Neuronal stem cell (in vitro differentiated cells): ENCODE measurements at regions not wholly inside any gene's neighbourhood (a gene's known extent, or its start where the extent isn't known, plus 50 kb on each side); places are given as distances from the start of the nearest gene placed in this dataset.

ENCODE experiments used
- DNase-seq: peaks from one replicate; pipeline ENCODE4 v3.0.0-alpha.2; 2013; ENCODE audit warnings: low spot score
- H2AFZ ChIP-seq: one replicate; pipeline ENCODE4 v1.6.1; 2013; ENCODE audit warnings: mild to moderate bottlenecking, low read length, inconsistent platforms
- H2AK5ac ChIP-seq: 2 replicates; pipeline ENCODE4 v1.6.1; 2013; ENCODE audit warnings: low read depth, mild to moderate bottlenecking, inconsistent platforms, low read length, moderate library complexity, mixed read lengths
- H2BK120ac ChIP-seq: 2 replicates; pipeline ENCODE4 v1.6.1; 2013; ENCODE audit warnings: low read depth, mild to moderate bottlenecking, inconsistent platforms, low read length, moderate library complexity, mixed read lengths
- H2BK12ac ChIP-seq: one replicate; pipeline ENCODE4 v1.6.1; 2013; ENCODE audit warnings: low read length, inconsistent platforms
- H2BK15ac ChIP-seq: 2 replicates; pipeline ENCODE4 v1.6.1; 2013; ENCODE audit warnings: mild to moderate bottlenecking, low read length, inconsistent platforms, mixed read lengths
- H2BK5ac ChIP-seq: one replicate; pipeline ENCODE4 v1.6.1; 2013; ENCODE audit warnings: inconsistent platforms, mild to moderate bottlenecking, low read length, moderate library complexity
- H3K14ac ChIP-seq: one replicate; pipeline ENCODE4 v1.6.1; 2013; ENCODE audit warnings: low read length, inconsistent platforms
- H3K18ac ChIP-seq: 2 replicates; pipeline ENCODE4 v1.6.1; 2013; ENCODE audit warnings: low read length, inconsistent platforms
- H3K23ac ChIP-seq: 2 replicates; pipeline ENCODE4 v1.6.1; 2013; ENCODE audit warnings: low read depth, mild to moderate bottlenecking, mixed read lengths, low read length, inconsistent platforms; ENCODE audit not compliant: poor library complexity
- H3K27ac ChIP-seq: replicated peaks from 3 replicates; pipeline ENCODE4 v1.5.1; 2013; ENCODE audit warnings: low read length, inconsistent platforms
- H3K27me3 ChIP-seq, 3 experiments: 2 replicates each; pipeline ENCODE4 v1.6.1; 2013; ENCODE audit warnings: low read length in 3 of 3, mild to moderate bottlenecking in 2 of 3, inconsistent platforms in 1 of 3, low read depth in 1 of 3, mixed read lengths in 1 of 3, moderate library complexity in 1 of 3; ENCODE audit not compliant: control insufficient read depth in 3 of 3, insufficient read depth in 3 of 3
- H3K36me3 ChIP-seq, 2 donors: replicated peaks in 1 of 2; 2 replicates each; pipeline ENCODE4 v1.6.1; 2013; ENCODE audit warnings: low read length in 2 of 2; ENCODE audit not compliant: control insufficient read depth in 2 of 2, insufficient read depth in 2 of 2
- H3K4ac ChIP-seq: 2 replicates; pipeline ENCODE4 v1.6.1; 2013; ENCODE audit warnings: inconsistent platforms, mild to moderate bottlenecking, low read length, moderate library complexity
- H3K4me1 ChIP-seq, 2 donors: 1 replicate in 1 of 2; 2 replicates in 1 of 2; pipeline ENCODE4 v1.6.1; 2013; ENCODE audit warnings: low read length in 2 of 2, low read depth in 1 of 2; ENCODE audit not compliant: control insufficient read depth in 2 of 2, insufficient read depth in 1 of 2
- H3K4me2 ChIP-seq: one replicate; pipeline ENCODE4 v1.6.1; 2013; ENCODE audit warnings: mild to moderate bottlenecking, low read length, inconsistent platforms; ENCODE audit not compliant: insufficient read depth, poor library complexity, severe bottlenecking
- H3K4me3 ChIP-seq, 2 donors: 2 replicates each; pipeline ENCODE4 v1.5.1; 2013; ENCODE audit warnings: low read length in 2 of 2, mild to moderate bottlenecking in 2 of 2, inconsistent platforms in 1 of 2, moderate library complexity in 1 of 2
- H3K79me1 ChIP-seq: one replicate; pipeline ENCODE4 v1.6.1; 2013; ENCODE audit warnings: low read depth, mild to moderate bottlenecking, inconsistent platforms, low read length, moderate library complexity
- H3K9ac ChIP-seq: one replicate; pipeline ENCODE4 v1.6.1; 2013; ENCODE audit warnings: mild to moderate bottlenecking, low read depth, low read length, inconsistent platforms; ENCODE audit not compliant: poor library complexity
- H3K9me3 ChIP-seq, 2 donors: replicated peaks in 1 of 2; 2 replicates each; pipeline versions ENCODE3 to v1.6.1; 2013; ENCODE audit warnings: low read length in 2 of 2, mild to moderate bottlenecking in 2 of 2, inconsistent platforms in 1 of 2, low read depth in 1 of 2, mixed read lengths in 1 of 2, moderate library complexity in 1 of 2; ENCODE audit not compliant: control insufficient read depth in 2 of 2, insufficient read depth in 1 of 2
- H4K8ac ChIP-seq: one replicate; pipeline ENCODE4 v1.6.1; 2013; ENCODE audit warnings: low read depth, mild to moderate bottlenecking, inconsistent platforms, low read length, moderate library complexity
- H4K91ac ChIP-seq: one replicate; pipeline ENCODE4 v1.6.1; 2013; ENCODE audit warnings: low read length, low read depth, mild to moderate bottlenecking, inconsistent platforms; ENCODE audit not compliant: poor library complexity
- WGBS, 2 donors: extraction: QIAGEN DNeasy Blood & Tissue Kit; methylation state at CpG; one replicate each; pipeline ENCODE4 v1.1.7; 2013; ENCODE audit warnings: missing lambda C conversion rate in 2 of 2, mixed read lengths in 1 of 2; ENCODE audit not compliant: insufficient read length in 2 of 2, insufficient replicate concordance in 1 of 2; ENCODE audit errors: extremely low coverage in 2 of 2; 5-methylcytosine and 5-hydroxymethylcytosine counted together

GRCh38 chr12:111295176-111295575, 73.7 kb downstream of the PHETA1 start:
- no CpG with 5 or more reads among the region's 10 CpGs for WGBS, 2 donors
- no peak overlapping the region for H3K27ac ChIP-seq
- H3K4me2 ChIP-seq: no peak overlapping the region
- H3K14ac ChIP-seq: no peak overlapping the region
- H3K4me1 ChIP-seq: peaks cover 4 to 17% of the 10 kb centered on the region in 2 donors
- H3K4me3 ChIP-seq: no peak overlapping the region
- H3K79me1 ChIP-seq: no peaks in the 10 kb centered on the region
- H4K91ac ChIP-seq: no peak overlapping the region
- H2BK12ac ChIP-seq: no peak overlapping the region
- no peak overlapping the region for H2BK5ac ChIP-seq
- H4K8ac ChIP-seq: no peak overlapping the region
- no peak for DNase-seq
- no peaks in the 10 kb centered on the region for H3K36me3 ChIP-seq
- H3K9ac ChIP-seq: peak overlapping the region; percentile 50
- no peak overlapping the region for H2BK15ac ChIP-seq
- H2AFZ ChIP-seq: no peak overlapping the region
- no peaks in the 10 kb centered on the region for H3K27me3 ChIP-seq
- no peak overlapping the region for H2AK5ac ChIP-seq
- H3K9me3 ChIP-seq: peaks cover 0 to 2% of the 10 kb centered on the region in 2 donors
- no peak overlapping the region for H2BK120ac ChIP-seq
- H3K18ac ChIP-seq: peak overlapping the region; percentile 55
- no peak overlapping the region for H3K23ac ChIP-seq
- H3K4ac ChIP-seq: no peak overlapping the region

- no peak overlapping the region for H3K14ac ChIP-seq
- no peak overlapping the region for H3K27ac ChIP-seq
- H2BK120ac ChIP-seq: no peak overlapping the region
- H3K23ac ChIP-seq: no peak overlapping the region
- H4K8ac ChIP-seq: no peak overlapping the region
- no peak overlapping the region for H2BK15ac ChIP-seq
- no peak overlapping the region for H2AK5ac ChIP-seq
- no peak overlapping the region for H2BK12ac ChIP-seq
- peaks cover 0 to 2% of the 10 kb centered on the region in 2 donors for H3K9me3 ChIP-seq
- no peaks in the 10 kb centered on the region for H3K79me1 ChIP-seq
- H3K4me3 ChIP-seq: no peak overlapping the region
- peak overlapping the region; percentile 65 for H3K18ac ChIP-seq
- H3K4ac ChIP-seq: no peak overlapping the region
- peaks cover 1 to 14% of the 10 kb centered on the region in 2 donors for H3K4me1 ChIP-seq
- H3K36me3 ChIP-seq: no peaks in the 10 kb centered on the region
- no peak overlapping the region for H3K4me2 ChIP-seq
- H4K91ac ChIP-seq: no peak overlapping the region
- no peak overlapping the region for H3K9ac ChIP-seq
- H2AFZ ChIP-seq: no peak overlapping the region
- no CpG with 5 or more reads among the region's 20 CpGs for WGBS, 2 donors
- H2BK5ac ChIP-seq: no peak overlapping the region
- no peaks in the 10 kb centered on the region for H3K27me3 ChIP-seq
- no peak for DNase-seq
These were observed 75.5 kb downstream of the PHETA1 start for GRCh38 chr12:111293266-111294009.

- H4K8ac ChIP-seq: no peak overlapping the region
- H3K4me1 ChIP-seq: peaks cover 0 to 11% of the 10 kb centered on the region in 2 donors
- peak overlapping the region; percentile 30 for H3K9ac ChIP-seq
- no peaks in the 10 kb centered on the region for H3K36me3 ChIP-seq
- H3K4me3 ChIP-seq: no peak overlapping the region
- H3K14ac ChIP-seq: no peak overlapping the region
- no peak overlapping the region for H3K4me2 ChIP-seq
- peak overlapping the region; percentile 26 for H2BK5ac ChIP-seq
- H3K4ac ChIP-seq: no peak overlapping the region
- no peak overlapping the region for H2BK120ac ChIP-seq
- no peak overlapping the region for H3K27ac ChIP-seq
- H3K79me1 ChIP-seq: no peaks in the 10 kb centered on the region
- H2AFZ ChIP-seq: no peak overlapping the region
- peak overlapping the region; percentile 68 for H3K18ac ChIP-seq
- no peak overlapping the region for H2BK12ac ChIP-seq
- no peaks in the 10 kb centered on the region for H3K27me3 ChIP-seq
- no peak overlapping the region for H3K23ac ChIP-seq
- WGBS, 2 donors: no CpG with 5 or more reads among the region's 12 CpGs
- peaks cover 0 to 2% of the 10 kb centered on the region in 2 donors for H3K9me3 ChIP-seq
- no peak overlapping the region for H4K91ac ChIP-seq
- H2AK5ac ChIP-seq: peak overlapping the region; percentile 32
- no peak overlapping the region for H2BK15ac ChIP-seq
- no peak for DNase-seq
These were observed 77.5 kb downstream of the PHETA1 start for GRCh38 chr12:111291357-111291756.

- Histone ChIP-seq H3K27me3 (no peaks in the 10 kb centered on the region), H4K91ac (no peak overlapping the region), H4K8ac (no peak overlapping the region), H3K23ac (no peak overlapping the region), H2BK5ac (no peak overlapping the region), H2AFZ (no peak overlapping the region), H2BK120ac (no peak overlapping the region), H2AK5ac (no peak overlapping the region), H3K36me3 (no peaks in the 10 kb centered on the region), H3K9ac (no peak overlapping the region), H3K4me3 (no peak overlapping the region), H3K14ac (no peak overlapping the region), H3K4me2 (no peak overlapping the region), H2BK12ac (no peak overlapping the region), H3K79me1 (no peaks in the 10 kb centered on the region), H3K4me1 (peaks cover 10 to 26% of the 10 kb centered on the region in 2 donors), H3K27ac (no peak overlapping the region), H3K4ac (no peak overlapping the region), H3K9me3 (peaks cover 0 to 2% of the 10 kb centered on the region in 2 donors), H2BK15ac (no peak overlapping the region), H3K18ac (no peak overlapping the region)
- no CpG with 5 or more reads among the region's 10 CpGs for whole genome bisulfite sequencing, 2 donors
- no peak for DNase-seq
These were observed 80.1 kb downstream of the PHETA1 start for GRCh38 chr12:111288771-111289170.
